ENCODE measurements at regions not wholly inside any gene's neighbourhood (a gene's known extent, or its start where the extent isn't known, plus 50 kb on each side); places are given as distances from the start of the nearest gene placed in this dataset.
"Not testable (repeated sequence)": the region's sequence is repeated elsewhere in the genome, so short reads cannot be mapped to it uniquely, and the experiment has no call there.

GRCh38 chr1:55443175-55443915 lies 228.2 kb upstream of the USP24 start:
- no peak for DNase-seq (ENCODE audit: low read depth in 1 of 2, low spot score in 1 of 2)

- DNase-seq (ENCODE audit: low read depth in 1 of 2, low spot score in 1 of 2): no peak
Observed at GRCh38 chr1:55441489-55441888, 226.3 kb upstream of the USP24 start.

GRCh38 chr1:55437692-55438091 lies 222.5 kb upstream of the USP24 start:
- DNase-seq (ENCODE audit: low read depth in 1 of 2, low spot score in 1 of 2): no peak

- DNase-seq (ENCODE audit: low read depth in 1 of 2, low spot score in 1 of 2): not testable (repeated sequence)
Observed at GRCh38 chr1:55430720-55431119, 215.6 kb upstream of the USP24 start.

- DNase-seq (ENCODE audit: low read depth in 1 of 2, low spot score in 1 of 2): not testable (repeated sequence)
Observed at GRCh38 chr1:55430206-55430605, 215.0 kb upstream of the USP24 start.

- no peak for DNase-seq (ENCODE audit: low read depth in 1 of 2, low spot score in 1 of 2)
Observed at GRCh38 chr1:55428944-55429931, 214.1 kb upstream of the USP24 start.

GRCh38 chr1:55428231-55428630 lies 213.1 kb upstream of the USP24 start:
- DNase-seq (ENCODE audit: low read depth in 1 of 2, low spot score in 1 of 2): no peak

- DNase-seq (ENCODE audit: low read depth in 1 of 2, low spot score in 1 of 2): no peak
Observed at GRCh38 chr1:55427606-55428005, 212.4 kb upstream of the USP24 start.

- no peak for DNase-seq (ENCODE audit: low read depth in 1 of 2, low spot score in 1 of 2)
Observed at GRCh38 chr1:55426619-55427018, 211.5 kb upstream of the USP24 start.

- DNase-seq (ENCODE audit: low read depth in 1 of 2, low spot score in 1 of 2): no peak
Observed at GRCh38 chr1:55426156-55426555, 211.0 kb upstream of the USP24 start.

GRCh38 chr1:55425310-55425930 lies 210.3 kb upstream of the USP24 start:
- no peak for DNase-seq (ENCODE audit: low read depth in 1 of 2, low spot score in 1 of 2)

GRCh38 chr1:55423376-55423775 lies 208.2 kb upstream of the USP24 start:
- no peak for DNase-seq (ENCODE audit: low read depth in 1 of 2, low spot score in 1 of 2)

- DNase-seq (ENCODE audit: low read depth in 1 of 2, low spot score in 1 of 2): no peak
Observed at GRCh38 chr1:55420929-55421716, 206.0 kb upstream of the USP24 start.

- DNase-seq (ENCODE audit: low read depth in 1 of 2, low spot score in 1 of 2): no peak
Observed at GRCh38 chr1:55420026-55420425, 204.9 kb upstream of the USP24 start.

- no peak for DNase-seq (ENCODE audit: low read depth in 1 of 2, low spot score in 1 of 2)
Observed at GRCh38 chr1:55418208-55419000, 203.2 kb upstream of the USP24 start.

GRCh38 chr1:55416164-55416842 lies 201.1 kb upstream of the USP24 start:
- no peak for DNase-seq (ENCODE audit: low read depth in 1 of 2, low spot score in 1 of 2)

- DNase-seq (ENCODE audit: low read depth in 1 of 2, low spot score in 1 of 2): no peak
Observed at GRCh38 chr1:55413286-55413685, 198.1 kb upstream of the USP24 start.

- DNase-seq (ENCODE audit: low read depth in 1 of 2, low spot score in 1 of 2): no peak
Observed at GRCh38 chr1:55412060-55412459, 196.9 kb upstream of the USP24 start.

- no peak for DNase-seq (ENCODE audit: low read depth in 1 of 2, low spot score in 1 of 2)
Observed at GRCh38 chr1:55402671-55403464, 187.7 kb upstream of the USP24 start.

Measured in stimulated activated CD4-positive, alpha-beta T cell treated with anti-CD3 and anti-CD28 coated beads, Interleukin-15, amount 100 ng/mL, for 1 hour (primary cell).